DMS53 treated with DMSO at 0.1 percent for 48 hours (cell line): ENCODE measurements at regions not wholly inside any gene's neighbourhood (a gene's known extent, or its start where the extent isn't known, plus 50 kb on each side); places are given as distances from the start of the nearest gene placed in this dataset.

ENCODE experiments used
- DNase-seq: peaks from one replicate; lab custom pipeline; 2025; ENCODE audit not compliant: unreplicated experiment; lab: John Stamatoyannopoulos, UW

DNA sequence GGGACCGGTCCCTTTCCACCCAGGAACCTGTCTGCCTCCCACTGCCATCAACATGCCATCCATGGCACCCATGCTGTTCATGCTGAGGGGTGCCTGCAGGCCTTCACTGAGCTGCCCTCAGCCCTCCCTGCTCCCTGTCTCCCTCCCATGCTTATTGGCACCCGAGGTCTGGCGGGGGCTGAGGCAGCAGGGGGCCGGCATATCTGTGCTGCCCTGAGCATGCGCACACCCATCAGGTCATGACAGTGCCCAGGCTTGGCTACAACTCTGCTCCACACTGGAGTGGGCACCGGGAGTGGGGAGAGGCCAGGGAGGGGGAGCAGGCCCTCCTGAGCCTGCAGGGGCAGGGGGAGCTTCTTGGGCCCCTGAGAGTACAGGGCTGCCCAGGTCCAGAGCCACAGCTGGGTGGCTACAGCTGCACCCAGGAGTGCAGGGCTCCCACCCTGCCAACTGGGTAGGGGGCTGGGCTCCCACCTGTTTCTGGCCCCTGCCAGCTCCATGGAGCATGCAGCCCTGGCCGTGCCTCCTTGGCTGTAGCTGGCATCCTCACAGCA is 395.8 kb upstream of the DMD start:
- no peak for DNase-seq

DNA sequence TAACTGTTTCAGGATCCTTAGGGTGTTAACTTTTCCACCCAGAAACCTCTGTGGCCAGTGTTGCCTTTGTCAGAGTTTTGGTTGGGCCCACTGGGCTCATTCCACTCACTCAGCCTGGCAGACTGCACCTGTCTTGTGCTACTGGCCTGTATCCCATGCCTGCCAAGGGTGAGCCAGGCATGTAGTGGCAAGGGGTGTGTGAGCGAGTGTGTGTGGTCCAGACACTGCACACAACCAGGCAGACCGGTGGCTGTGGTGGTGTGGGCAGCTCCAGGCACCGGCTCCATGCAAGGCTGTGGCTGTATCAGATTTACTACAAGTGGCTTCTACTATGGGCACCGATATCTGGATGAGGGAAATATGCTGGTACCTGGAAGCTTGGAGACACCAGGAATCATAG is 394.6 kb upstream of the DMD start:
- no peak for DNase-seq

DNA sequence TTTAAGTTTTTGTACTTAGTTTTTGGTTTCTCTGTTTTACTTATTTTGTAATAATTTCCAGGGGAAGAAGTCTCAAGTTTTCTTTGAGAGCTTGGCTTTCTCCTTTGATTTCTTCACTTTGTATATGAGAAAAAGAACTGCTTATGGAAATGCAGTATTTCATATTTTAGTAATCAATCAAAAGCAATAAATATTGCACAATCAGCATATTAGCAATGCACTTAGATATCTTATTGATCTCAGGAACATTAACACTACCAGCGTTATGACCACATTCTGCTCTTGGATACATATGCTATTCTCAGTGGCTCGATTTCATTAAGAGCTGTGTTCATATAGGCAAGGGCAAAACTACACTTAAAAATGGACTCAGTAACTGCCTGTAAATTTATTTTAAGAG is 381.0 kb upstream of the DMD start:
- DNase-seq, result no peak

DNA sequence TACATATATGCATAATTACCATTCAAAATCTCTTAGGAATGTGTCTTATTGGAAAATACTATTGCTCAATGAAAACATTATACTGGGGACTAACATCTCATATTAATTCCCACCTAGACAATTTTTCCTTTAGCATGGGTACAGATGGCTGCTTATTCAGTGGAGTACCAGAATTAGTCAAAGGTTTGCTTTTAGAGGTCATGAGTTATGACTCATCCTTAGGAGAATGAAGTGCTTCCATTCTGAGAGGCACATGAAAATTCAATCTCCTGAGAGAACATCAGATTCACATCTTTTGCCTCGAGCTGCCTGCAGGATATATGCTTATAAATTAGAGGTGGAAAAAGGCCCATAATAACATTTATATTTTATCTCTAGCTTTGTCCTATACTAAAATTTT is 378.0 kb upstream of the DMD start:
- peak; percentile 10 for DNase-seq

DNA sequence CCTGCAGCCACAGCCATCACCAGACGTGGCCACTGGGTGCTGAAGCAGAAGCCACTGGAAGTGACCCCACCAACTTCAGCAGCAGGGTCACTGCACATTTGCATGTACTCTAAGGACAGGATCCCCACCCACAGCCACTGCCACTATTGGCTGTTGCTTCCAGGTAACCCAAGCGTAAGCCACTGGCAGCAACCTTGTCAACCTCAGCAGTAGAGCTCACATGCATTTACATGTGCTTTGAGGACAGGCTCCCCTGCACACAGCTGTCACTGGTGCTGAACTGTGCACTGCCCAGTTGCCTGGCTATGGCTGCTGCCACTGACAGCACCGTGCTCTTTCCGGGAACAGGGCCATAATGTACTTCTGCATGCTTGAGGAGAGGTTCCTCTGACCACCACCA is 332.4 kb upstream of the DMD start:
- DNase-seq, result no peak
